SK-N-SH (cell line): ENCODE measurements at regions not wholly inside any gene's neighbourhood (a gene's known extent, or its start where the extent isn't known, plus 50 kb on each side); places are given as distances from the start of the nearest gene placed in this dataset.

ENCODE experiments used
- CTCF ChIA-PET: fragments of 300-600, 350-600 bp; formaldehyde crosslinking; extraction: SDS; loops from one replicate; lab custom pipeline; 2021; lab: Yijun Ruan, JAX
- POLR2A ChIA-PET: fragments of 350-600 bp; sonication (Branson Sonifier 250); formaldehyde crosslinking; extraction: SDS; loops from one replicate; lab custom pipeline; 2020; ENCODE audit warnings: antibody characterized with exemption, inconsistent platforms; lab: Yijun Ruan, JAX
- DNase-seq: peaks from one replicate; pipeline ENCODE4 v3.0.0; 2012
- H2AFZ ChIP-seq: fragments of 200-600 bp; sonication (generic); 2 replicates; pipeline ENCODE4 v1.8.1; 2016; ENCODE audit warnings: antibody characterized with exemption, mild to moderate bottlenecking, low read depth
- H3F3A ChIP-seq: fragments of 200-600 bp; sonication (generic); replicated peaks from 2 replicates; pipeline ENCODE3; 2016; ENCODE audit warnings: antibody characterized with exemption, mild to moderate bottlenecking; ENCODE audit not compliant: insufficient read depth
- H3K27ac ChIP-seq, 2 experiments: fragments of 200-500 bp in 1 of 2; fragments of 200-600 bp in 1 of 2; sonication (Bioruptor generic) in 1 of 2; sonication (generic), shearing (Covaris generic) in 1 of 2; 2 replicates each; pipeline versions ENCODE4 v1.5.1 to v1.6.1; 2014 to 2016; ENCODE audit warnings: low read depth in 2 of 2, inconsistent platforms in 1 of 2, low read length in 1 of 2, mild to moderate bottlenecking in 1 of 2, mixed read lengths in 1 of 2
- H3K27me3 ChIP-seq: fragments of 200-600 bp; sonication (generic), shearing (Covaris generic); 2 replicates; pipeline ENCODE4 v1.6.1; 2016; ENCODE audit warnings: mixed run types; ENCODE audit not compliant: insufficient read depth
- H3K36me3 ChIP-seq, 2 experiments: fragments of 200-500 bp in 1 of 2; fragments of 200-600 bp in 1 of 2; sonication (Bioruptor generic) in 1 of 2; sonication (generic) in 1 of 2; replicated peaks in 1 of 2; 2 replicates each; pipeline versions ENCODE3 to v1.5.1; 2014 to 2016; ENCODE audit warnings: low read length in 1 of 2, mild to moderate bottlenecking in 1 of 2; ENCODE audit not compliant: insufficient read depth in 2 of 2, control insufficient read depth in 1 of 2
- H3K4me1 ChIP-seq, 2 experiments: fragments of 200-500 bp in 1 of 2; fragments of 200-600 bp in 1 of 2; sonication (Bioruptor generic) in 1 of 2; sonication (generic), shearing (Covaris generic) in 1 of 2; 2 replicates each; pipeline versions ENCODE4 v1.5.1 to v1.6.1; 2014 to 2016; ENCODE audit warnings: low read depth in 1 of 2, low read length in 1 of 2, mixed run types in 1 of 2; ENCODE audit not compliant: insufficient read depth in 2 of 2, control insufficient read depth in 1 of 2
- H3K4me2 ChIP-seq: fragments of 200-600 bp; sonication (generic), shearing (Covaris generic); 2 replicates; pipeline ENCODE4 v1.6.1; 2017; ENCODE audit warnings: mixed run types
- H3K4me3 ChIP-seq, 2 experiments: fragments of 200-500 bp in 1 of 2; fragments of 200-600 bp in 1 of 2; sonication (Bioruptor generic) in 1 of 2; sonication (generic), shearing (Covaris generic) in 1 of 2; 2 replicates each; pipeline versions ENCODE4 v1.5.1 to v1.8.1; 2014 to 2016; ENCODE audit warnings: low read depth in 2 of 2, inconsistent platforms in 1 of 2, low read length in 1 of 2, mild to moderate bottlenecking in 1 of 2, mixed read lengths in 1 of 2, moderate library complexity in 1 of 2
- H3K79me2 ChIP-seq: fragments of 200-600 bp; sonication (generic); 2 replicates; pipeline ENCODE4 v1.8.1; 2017; ENCODE audit warnings: mild to moderate bottlenecking; ENCODE audit not compliant: insufficient read depth
- H3K9ac ChIP-seq: fragments of 200-600 bp; sonication (generic); 2 replicates; pipeline ENCODE4 v1.6.1; 2017; ENCODE audit warnings: mixed run types
- H3K9me2 ChIP-seq: fragments of 200-600 bp; sonication (generic); 2 replicates; pipeline ENCODE4 v1.6.1; 2017; ENCODE audit warnings: mixed run types
- H3K9me3 ChIP-seq: fragments of 200-600 bp; sonication (generic); 2 replicates; pipeline ENCODE4 v1.6.1; 2017; ENCODE audit warnings: mixed run types, mild to moderate bottlenecking, moderate library complexity
- H4K20me1 ChIP-seq: fragments of 200-600 bp; sonication (generic); 2 replicates; pipeline ENCODE4 v1.6.1; 2017; ENCODE audit warnings: mild to moderate bottlenecking, mixed run types; ENCODE audit not compliant: insufficient read depth
- CHD2 ChIP-seq: fragments of 150-350 bp; IDR thresholded peaks from 2 replicates; pipeline ENCODE4 v1.6.1; 2018; ENCODE audit warnings: low read length; ENCODE audit not compliant: partially characterized antibody
- ELF1 ChIP-seq: IDR thresholded peaks from 2 replicates; pipeline ENCODE4 v1.4.0; 2012
- FOSL2 ChIP-seq: IDR thresholded peaks from 2 replicates; pipeline ENCODE4 v1.4.0; 2012; ENCODE audit warnings: low read depth, mild to moderate bottlenecking, moderate library complexity, borderline replicate concordance
- FOXJ3 ChIP-seq: sonication (generic); formaldehyde crosslinking; IDR thresholded peaks from 2 replicates; pipeline ENCODE4 v1.5.1; 2020; ENCODE audit warnings: mild to moderate bottlenecking, missing genetic modification reagents
- GABPA ChIP-seq: IDR thresholded peaks from 2 replicates; pipeline ENCODE4 v1.4.0; 2012; ENCODE audit warnings: low read depth, mild to moderate bottlenecking
- IRF3 ChIP-seq: fragments of 150-350 bp; IDR thresholded peaks from 2 replicates; pipeline ENCODE4 v1.6.1; 2016; ENCODE audit warnings: mild to moderate bottlenecking, low read depth, low read length
- JUND ChIP-seq: IDR thresholded peaks from 2 replicates; pipeline ENCODE4 v1.4.0; 2012
- MEF2A ChIP-seq: IDR thresholded peaks from 2 replicates; pipeline ENCODE4 v1.4.0; 2012; ENCODE audit warnings: low read depth, borderline replicate concordance
- NFIC ChIP-seq: IDR thresholded peaks from 2 replicates; pipeline ENCODE4 v1.4.0; 2012; ENCODE audit warnings: borderline replicate concordance
- NRF1 ChIP-seq: IDR thresholded peaks from 2 replicates; pipeline ENCODE4 v1.6.1; 2012; ENCODE audit warnings: low read depth, mild to moderate bottlenecking, low read length
- PBX3 ChIP-seq: IDR thresholded peaks from 2 replicates; pipeline ENCODE4; 2012
- RCOR1 ChIP-seq: fragments of 150-350 bp; IDR thresholded peaks from 2 replicates; pipeline ENCODE4 v1.6.1; 2017; ENCODE audit warnings: antibody characterized with exemption, low read length
- RFX5 ChIP-seq: IDR thresholded peaks from 2 replicates; pipeline ENCODE4 v1.6.1; 2012; ENCODE audit warnings: mild to moderate bottlenecking, improper control_type of control experiment, low read length
- SIN3A ChIP-seq: IDR thresholded peaks from 2 replicates; pipeline ENCODE4 v1.6.1; 2012; ENCODE audit warnings: low read depth, mild to moderate bottlenecking, low read length, moderate library complexity, borderline replicate concordance
- SMC3 ChIP-seq: IDR thresholded peaks from 2 replicates; pipeline ENCODE4 v1.6.1; 2012; ENCODE audit warnings: low read depth, low read length, improper control_type of control experiment
- YY1 ChIP-seq: IDR thresholded peaks from 2 replicates; pipeline ENCODE4 v1.4.0; 2012; ENCODE audit warnings: low read depth, mild to moderate bottlenecking
- WGBS: methylation state at CpG from one replicate; pipeline ENCODE4 v1.1.6; 2017; ENCODE audit warnings: low lambda C conversion rate; 5-methylcytosine and 5-hydroxymethylcytosine counted together
- TF ChIP-seq, protein P1 (sequence below): IDR thresholded peaks from 2 replicates; pipeline ENCODE4 v1.6.1; 2012; ENCODE audit warnings: mild to moderate bottlenecking, low read depth, low read length, moderate library complexity
- TF ChIP-seq, protein P2 (sequence below): fragments of 150-350 bp; IDR thresholded peaks from 2 replicates; pipeline ENCODE4 v1.6.1; 2017; ENCODE audit warnings: antibody characterized with exemption, low read length, low read depth, borderline replicate concordance

DNA sequence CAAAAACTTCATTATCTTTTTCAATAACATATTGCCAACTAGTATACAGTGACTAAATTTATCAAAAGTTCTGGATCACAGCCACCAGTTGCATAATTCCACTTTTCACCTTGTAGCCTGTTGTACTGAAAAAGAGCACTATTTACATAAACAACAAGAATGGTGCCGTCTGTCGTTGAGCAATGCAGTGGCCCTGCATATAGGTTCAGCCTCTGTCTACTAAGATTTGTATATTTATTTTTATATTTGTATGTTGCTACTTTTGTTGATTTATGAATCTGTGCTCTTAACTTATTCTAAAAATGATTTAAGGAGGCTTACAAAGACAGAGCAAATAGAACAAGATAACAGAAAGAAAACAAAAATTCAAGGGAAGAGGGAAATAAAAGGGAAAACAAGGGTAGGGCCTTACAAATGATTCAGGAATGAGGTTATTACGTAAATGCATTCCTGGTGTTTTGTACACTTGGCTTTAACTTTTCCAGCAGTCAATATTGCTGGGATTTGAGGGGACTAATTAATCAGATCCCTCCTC is 257.6 kb upstream of the STT3B start:
- Histone ChIP-seq H3K4me2 (no peak overlapping the region), H3K4me3 (no peak overlapping the region), H3K27ac (no peak overlapping the region), H3K27me3 (peaks cover 9% of the 10 kb centered on the region; the same call in 1 of the 2 replicates), H2AFZ (no peak overlapping the region), H3K9ac (no peak overlapping the region), H3K4me1 (no peaks in the 10 kb centered on the region), H3K9me2 (no peaks in the 10 kb centered on the region), H4K20me1 (no peaks in the 10 kb centered on the region), H3F3A (no peaks in the 10 kb centered on the region), H3K9me3 (no peaks in the 10 kb centered on the region), H3K79me2 (no peaks in the 10 kb centered on the region), H3K36me3 (no peaks in the 10 kb centered on the region)
- POLR2A ChIA-PET: no interaction called here
- TF ChIP-seq NRF1 (no peak), SIN3A (no peak), CHD2 (no peak), GABPA (no peak), JUND (no peak), FOSL2 (no peak), RFX5 (no peak), YY1 (no peak), NFIC (no peak), ELF1 (no peak), SMC3 (no peak), RCOR1 (no peak), MEF2A (no peak), FOXJ3 (CRISPR knock-in tag) (no peak), PBX3 (no peak), IRF3 (no peak)
- TF ChIP-seq, protein P1, sequence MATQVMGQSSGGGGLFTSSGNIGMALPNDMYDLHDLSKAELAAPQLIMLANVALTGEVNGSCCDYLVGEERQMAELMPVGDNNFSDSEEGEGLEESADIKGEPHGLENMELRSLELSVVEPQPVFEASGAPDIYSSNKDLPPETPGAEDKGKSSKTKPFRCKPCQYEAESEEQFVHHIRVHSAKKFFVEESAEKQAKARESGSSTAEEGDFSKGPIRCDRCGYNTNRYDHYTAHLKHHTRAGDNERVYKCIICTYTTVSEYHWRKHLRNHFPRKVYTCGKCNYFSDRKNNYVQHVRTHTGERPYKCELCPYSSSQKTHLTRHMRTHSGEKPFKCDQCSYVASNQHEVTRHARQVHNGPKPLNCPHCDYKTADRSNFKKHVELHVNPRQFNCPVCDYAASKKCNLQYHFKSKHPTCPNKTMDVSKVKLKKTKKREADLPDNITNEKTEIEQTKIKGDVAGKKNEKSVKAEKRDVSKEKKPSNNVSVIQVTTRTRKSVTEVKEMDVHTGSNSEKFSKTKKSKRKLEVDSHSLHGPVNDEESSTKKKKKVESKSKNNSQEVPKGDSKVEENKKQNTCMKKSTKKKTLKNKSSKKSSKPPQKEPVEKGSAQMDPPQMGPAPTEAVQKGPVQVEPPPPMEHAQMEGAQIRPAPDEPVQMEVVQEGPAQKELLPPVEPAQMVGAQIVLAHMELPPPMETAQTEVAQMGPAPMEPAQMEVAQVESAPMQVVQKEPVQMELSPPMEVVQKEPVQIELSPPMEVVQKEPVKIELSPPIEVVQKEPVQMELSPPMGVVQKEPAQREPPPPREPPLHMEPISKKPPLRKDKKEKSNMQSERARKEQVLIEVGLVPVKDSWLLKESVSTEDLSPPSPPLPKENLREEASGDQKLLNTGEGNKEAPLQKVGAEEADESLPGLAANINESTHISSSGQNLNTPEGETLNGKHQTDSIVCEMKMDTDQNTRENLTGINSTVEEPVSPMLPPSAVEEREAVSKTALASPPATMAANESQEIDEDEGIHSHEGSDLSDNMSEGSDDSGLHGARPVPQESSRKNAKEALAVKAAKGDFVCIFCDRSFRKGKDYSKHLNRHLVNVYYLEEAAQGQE: no peak
- TF ChIP-seq, protein P2, sequence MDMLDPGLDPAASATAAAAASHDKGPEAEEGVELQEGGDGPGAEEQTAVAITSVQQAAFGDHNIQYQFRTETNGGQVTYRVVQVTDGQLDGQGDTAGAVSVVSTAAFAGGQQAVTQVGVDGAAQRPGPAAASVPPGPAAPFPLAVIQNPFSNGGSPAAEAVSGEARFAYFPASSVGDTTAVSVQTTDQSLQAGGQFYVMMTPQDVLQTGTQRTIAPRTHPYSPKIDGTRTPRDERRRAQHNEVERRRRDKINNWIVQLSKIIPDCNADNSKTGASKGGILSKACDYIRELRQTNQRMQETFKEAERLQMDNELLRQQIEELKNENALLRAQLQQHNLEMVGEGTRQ: no peak
- 45% methylated on average over 3 of the region's 3 CpGs for WGBS
- DNase-seq: no peak
- CTCF ChIA-PET: no interaction called here
